SK-N-MC (cell line): ENCODE measurements at regions not wholly inside any gene's neighbourhood (a gene's known extent, or its start where the extent isn't known, plus 50 kb on each side); places are given as distances from the start of the nearest gene placed in this dataset.

Experiments used
- EZH2 ChIP-seq: fragments of 200-600 bp; sonication (generic); IDR thresholded peaks from one replicate; pipeline ENCODE4 v1.6.1; 2017; ENCODE audit warnings: antibody characterized with exemption
- FOXP2 ChIP-seq: optimal IDR thresholded peaks from 2 replicates; pipeline ENCODE3; 2011; ENCODE audit warnings: mild to moderate bottlenecking, moderate library complexity; ENCODE audit not compliant: insufficient read depth; ENCODE audit errors: extremely low read length, control extremely low read depth
- POLR2AphosphoS5 ChIP-seq: IDR thresholded peaks from 2 replicates; pipeline ENCODE4 v1.6.1; 2012; ENCODE audit warnings: mild to moderate bottlenecking, low read depth, low read length, borderline replicate concordance

DNA sequence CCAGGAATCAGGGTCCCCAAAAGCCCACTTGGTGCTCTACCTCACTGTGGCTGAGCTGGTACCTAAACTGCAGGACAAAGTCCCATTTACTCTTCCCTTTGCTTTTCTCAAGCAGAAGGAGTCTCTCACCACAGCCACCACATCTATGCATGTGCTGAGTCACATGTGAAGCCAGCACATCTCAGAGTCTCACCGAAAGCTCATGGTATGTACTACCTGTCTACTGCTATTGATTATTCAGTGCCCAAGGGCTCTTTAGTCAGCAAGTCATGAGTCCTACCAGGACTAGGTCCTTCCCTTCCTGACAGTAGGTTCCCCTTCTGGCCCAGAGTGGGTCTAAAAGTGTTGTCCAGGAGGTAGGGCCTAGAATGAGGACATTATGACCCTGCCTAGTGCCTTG lies 130.7 kb upstream of the NTRK2 start:
- TF ChIP-seq EZH2 (no peak), POLR2AphosphoS5 (no peak), FOXP2 (no peak)
